Activated CD4-positive, alpha-beta memory T cell treated with anti-CD3 and anti-CD28 coated beads for 36 hours (primary cell): ENCODE measurements at regions not wholly inside any gene's neighbourhood (a gene's known extent, or its start where the extent isn't known, plus 50 kb on each side); places are given as distances from the start of the nearest gene placed in this dataset.
"Not testable (repeated sequence)": the region's sequence is repeated elsewhere in the genome, so short reads cannot be mapped to it uniquely, and the experiment has no call there.

Experiments used
- CTCF ChIA-PET: fragments of 350-600 bp; sonication (Branson Sonifier 250); formaldehyde crosslinking; loops from one replicate; lab custom pipeline; 2021; ENCODE audit warnings: antibody characterized with exemption, inconsistent platforms; lab: Charles Lee
- POLR2A ChIA-PET: fragments of 350-600 bp; sonication (Branson Sonifier 250); formaldehyde crosslinking; loops from one replicate; lab custom pipeline; 2021; ENCODE audit warnings: antibody characterized with exemption; lab: Charles Lee
- DNase-seq: peaks from one replicate; pipeline ENCODE4 v3.0.0-alpha.2; 2020
- H3K27ac Mint-ChIP-seq: one replicate; pipeline ENCODE4 v1.8.0; 2021; ENCODE audit warnings: mixed read lengths
- H3K27me3 Mint-ChIP-seq: one replicate; pipeline ENCODE4 v1.8.0; 2021; ENCODE audit warnings: mixed read lengths
- H3K36me3 Mint-ChIP-seq: one replicate; pipeline ENCODE4 v1.8.0; 2021; ENCODE audit warnings: mixed read lengths
- H3K4me1 Mint-ChIP-seq: one replicate; pipeline ENCODE4 v1.8.0; 2021; ENCODE audit warnings: low read depth, mixed read lengths
- H3K4me3 Mint-ChIP-seq: one replicate; pipeline ENCODE4 v1.8.0; 2021; ENCODE audit warnings: mild to moderate bottlenecking, mixed read lengths
- H3K9me3 Mint-ChIP-seq: one replicate; pipeline ENCODE4 v1.8.0; 2021; ENCODE audit warnings: mixed read lengths
- intact Hi-C: fragments of 100-400 bp; cut with micrococcal nuclease; formaldehyde crosslinking; loops from one replicate; pipeline ENCODE4 v1.15.1; 2023

- Mint-ChIP-seq H3K36me3 (no peaks in the 10 kb centered on the region), H3K9me3 (no peaks in the 10 kb centered on the region), H3K4me1 (no peaks in the 10 kb centered on the region), H3K27me3 (peaks cover 16% of the 10 kb centered on the region), H3K27ac (no peak overlapping the region), H3K4me3 (no peak overlapping the region)
- intact Hi-C loops, result no loop called here
- ChIA-PET POLR2A (no interaction called here), CTCF (no interaction called here)
- no peak for DNase-seq
Measured at GRCh38 chr1:108314815-108315214, 70.9 kb upstream of the NBPF4 start.

DNA sequence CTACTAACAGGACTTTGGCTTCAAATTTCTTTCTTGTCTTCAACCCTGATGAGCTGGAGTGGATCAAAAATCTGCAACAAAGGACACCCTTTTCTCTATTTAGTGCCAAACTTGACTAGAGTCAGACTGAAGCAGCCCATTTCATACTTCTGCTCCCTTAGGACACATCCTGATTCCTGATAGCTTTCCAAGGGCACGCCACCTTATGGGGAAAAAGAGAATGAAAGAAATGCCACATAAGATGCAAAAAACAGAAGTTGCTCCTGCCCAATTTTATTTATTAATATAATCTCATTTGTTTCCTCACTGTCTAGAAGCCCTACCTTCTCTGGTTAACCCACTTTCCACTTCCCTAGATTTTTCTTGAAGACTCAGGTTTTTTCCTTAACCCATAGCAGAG lies 72.7 kb upstream of the NBPF4 start:
- Mint-ChIP-seq H3K27me3 (peaks cover 15% of the 10 kb centered on the region), H3K36me3 (no peaks in the 10 kb centered on the region), H3K27ac (no peak overlapping the region), H3K4me3 (no peak overlapping the region), H3K9me3 (no peaks in the 10 kb centered on the region), H3K4me1 (no peaks in the 10 kb centered on the region)
- ChIA-PET POLR2A (no interaction called here), CTCF (no interaction called here)
- intact Hi-C loops, result no loop called here
- no peak for DNase-seq

- POLR2A ChIA-PET, result no interaction called here
- intact Hi-C loops, result no loop called here
- Mint-ChIP-seq H3K4me3 (no peak overlapping the region), H3K36me3 (no peaks in the 10 kb centered on the region), H3K4me1 (no peaks in the 10 kb centered on the region), H3K27ac (no peak overlapping the region), H3K27me3 (no peaks in the 10 kb centered on the region), H3K9me3 (no peaks in the 10 kb centered on the region)
- CTCF ChIA-PET, result interaction anchor here (0.6 kb wide), 1 partner anchor 437 kb away, joined by 4 read pairs; no protein-coding TSS in a partner anchor
- no peak for DNase-seq
Measured at GRCh38 chr1:108320849-108321248, 77.0 kb upstream of the NBPF4 start.

DNA sequence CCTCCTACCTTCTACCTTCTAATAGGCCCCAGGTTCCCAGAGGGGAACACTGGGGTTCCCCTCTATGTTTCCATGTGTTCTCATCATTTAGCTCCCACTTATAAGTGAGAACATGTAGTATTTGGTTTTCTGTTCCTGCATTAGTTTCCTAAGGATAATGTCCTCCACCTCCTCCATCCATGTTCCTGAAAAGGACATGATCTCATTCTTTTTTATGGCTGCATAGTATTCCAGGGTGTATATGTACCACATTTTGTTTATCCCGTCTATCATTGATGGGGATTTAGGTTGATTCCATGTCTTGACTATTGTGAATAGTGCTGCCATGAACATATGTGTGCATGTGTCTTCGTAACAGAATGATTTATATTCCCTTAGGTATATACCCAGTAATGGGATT lies 81.5 kb upstream of the NBPF4 start:
- H3K9me3 Mint-ChIP-seq, DNase-seq, intact Hi-C loops, H3K27ac Mint-ChIP-seq, H3K4me1 Mint-ChIP-seq, H3K36me3 Mint-ChIP-seq, POLR2A ChIA-PET, CTCF ChIA-PET, H3K4me3 Mint-ChIP-seq: not testable (repeated sequence)
- H3K27me3 Mint-ChIP-seq, result peaks cover 12% of the 10 kb centered on the region

DNA sequence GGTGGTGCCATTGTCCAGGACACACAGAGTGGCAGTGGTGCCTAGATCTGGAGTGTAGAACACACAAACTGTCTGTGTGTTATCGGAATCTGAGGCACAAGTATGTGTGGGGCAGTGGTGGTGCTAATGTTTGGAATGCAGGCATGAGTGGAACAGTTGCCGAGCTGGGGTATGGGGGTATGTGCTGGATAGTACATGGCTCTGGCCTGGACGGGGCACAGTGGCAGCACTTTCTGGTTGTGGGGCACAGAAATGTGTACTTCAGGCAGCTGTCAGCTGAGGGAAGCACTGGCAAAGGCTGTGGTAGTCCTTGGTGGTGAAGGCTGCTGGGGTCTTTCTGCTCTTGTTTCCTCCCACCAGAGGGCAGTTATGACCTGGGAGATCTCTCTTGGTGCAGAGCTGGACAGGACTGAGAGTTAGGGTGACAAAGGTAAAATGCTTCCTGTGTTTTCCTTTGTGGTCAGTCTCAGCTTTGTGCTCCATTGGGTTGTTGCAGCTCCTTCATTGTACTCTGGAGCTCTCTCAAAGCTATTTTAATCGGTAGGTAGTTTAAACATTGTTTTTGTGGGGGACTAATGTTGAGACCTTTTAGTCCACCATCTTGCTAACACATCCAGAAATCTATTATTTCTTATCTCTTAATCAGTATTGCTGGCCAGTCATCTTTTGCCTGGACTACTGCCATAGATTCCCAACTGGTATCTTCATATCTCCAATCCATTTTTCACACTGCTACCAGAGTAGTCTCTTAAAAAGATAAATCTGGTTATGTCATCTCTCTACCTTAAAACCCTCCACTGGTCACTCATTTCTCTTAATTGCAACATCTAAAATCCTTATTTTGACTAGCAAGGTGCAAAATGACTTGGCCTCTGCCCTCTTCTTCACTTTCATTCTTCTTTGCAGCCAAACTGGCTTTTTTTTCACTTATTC lies 83.9 kb upstream of the NBPF4 start:
- CTCF ChIA-PET, result interaction anchor here (0.6 kb wide), 1 partner anchor 177 kb away, joined by 3 read pairs; no protein-coding TSS in a partner anchor
- Mint-ChIP-seq H3K4me3 (no peak overlapping the region), H3K4me1 (no peaks in the 10 kb centered on the region), H3K27me3 (peaks cover 14% of the 10 kb centered on the region), H3K27ac (no peak overlapping the region), H3K36me3 (no peaks in the 10 kb centered on the region), H3K9me3 (no peaks in the 10 kb centered on the region)
- intact Hi-C loops, result no loop called here
- no peak for DNase-seq
- POLR2A ChIA-PET, result no interaction called here

- no peak for DNase-seq
- Mint-ChIP-seq H3K27me3 (peaks cover 8% of the 10 kb centered on the region), H3K9me3 (peaks cover under 1% of the 10 kb centered on the region), H3K36me3 (no peaks in the 10 kb centered on the region), H3K4me1 (no peaks in the 10 kb centered on the region), H3K4me3 (no peak overlapping the region), H3K27ac (no peak overlapping the region)
- CTCF ChIA-PET, result no interaction called here
- intact Hi-C loops, result no loop called here
- POLR2A ChIA-PET, result no interaction called here
Measured at GRCh38 chr1:108345776-108346531, 102.1 kb upstream of the NBPF4 start.

DNA sequence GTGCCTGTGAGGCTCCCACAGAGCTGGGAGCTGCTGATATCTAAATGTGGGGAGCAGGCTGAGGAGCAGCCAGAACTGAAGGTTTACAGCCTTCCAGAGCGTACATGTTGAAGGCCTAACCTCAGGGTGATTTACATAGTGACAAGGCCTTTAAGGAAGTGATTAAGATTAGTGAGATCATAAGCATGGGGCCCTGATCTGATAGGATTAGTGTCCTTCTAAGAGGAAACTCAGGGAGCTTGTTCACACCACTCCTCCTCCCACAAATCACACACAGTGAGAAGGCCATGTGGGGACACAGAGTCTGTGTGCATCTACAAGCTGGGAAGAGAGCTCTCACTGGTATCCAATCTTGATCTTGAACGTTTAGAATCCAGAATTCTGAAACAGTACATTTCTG lies 92.3 kb upstream of the NBPF6 start:
- ChIA-PET CTCF (no interaction called here), POLR2A (no interaction called here)
- Mint-ChIP-seq H3K36me3 (no peaks in the 10 kb centered on the region), H3K27ac (no peak overlapping the region), H3K4me1 (no peaks in the 10 kb centered on the region), H3K27me3 (peaks cover 11% of the 10 kb centered on the region), H3K9me3 (peaks cover 8% of the 10 kb centered on the region), H3K4me3 (no peak overlapping the region)
- DNase-seq, result no peak
- intact Hi-C loops, result no loop called here

DNA sequence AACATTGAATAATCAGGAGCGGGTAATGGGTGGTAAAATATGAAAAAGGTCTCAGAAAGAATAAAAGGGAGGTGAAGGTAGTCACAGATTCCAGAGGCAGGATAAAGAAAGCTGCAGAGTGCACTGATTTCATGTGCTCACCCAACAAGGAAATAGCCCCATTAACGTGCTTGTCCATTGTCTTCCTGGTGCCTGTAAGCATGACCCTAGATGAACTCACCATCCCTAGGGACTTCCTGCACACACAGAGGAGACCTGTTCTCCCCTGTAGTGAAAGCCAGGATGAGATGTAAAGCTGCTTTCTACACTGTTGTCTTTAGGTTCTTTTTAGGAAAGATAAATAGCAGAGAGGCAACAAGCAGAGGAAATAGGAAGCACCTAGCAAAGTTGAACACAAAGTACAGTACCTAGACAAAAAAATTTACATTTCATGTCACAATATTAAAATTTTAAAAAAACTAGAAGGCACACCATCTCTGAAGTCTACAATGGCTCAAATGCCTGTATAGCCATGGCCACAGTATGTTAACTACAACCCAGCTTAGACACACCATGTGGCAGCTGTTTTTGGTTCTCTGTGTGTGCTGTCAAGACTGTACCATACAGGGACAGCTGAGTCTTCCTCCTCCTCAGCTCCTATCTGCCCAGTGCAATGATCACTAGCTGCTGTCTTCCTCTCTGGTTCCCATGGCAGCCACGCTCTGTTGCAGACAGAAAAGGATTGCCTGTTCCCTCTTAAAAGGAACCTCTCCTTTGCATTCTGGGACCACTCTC lies 69.9 kb upstream of the NBPF6 start:
- POLR2A ChIA-PET, H3K9me3 Mint-ChIP-seq, H3K27me3 Mint-ChIP-seq, H3K27ac Mint-ChIP-seq, DNase-seq, H3K4me3 Mint-ChIP-seq, H3K4me1 Mint-ChIP-seq, intact Hi-C loops, CTCF ChIA-PET, H3K36me3 Mint-ChIP-seq: not testable (repeated sequence)
